ENCODE measurements at regions not wholly inside any gene's neighbourhood (a gene's known extent, or its start where the extent isn't known, plus 50 kb on each side); places are given as distances from the start of the nearest gene placed in this dataset.
"Not testable (repeated sequence)": the region's sequence is repeated elsewhere in the genome, so short reads cannot be mapped to it uniquely, and the experiment has no call there.

- peak overlapping the region; percentile 75 to 88 for H3K27ac ChIP-seq
- FAIRE-seq = not testable (repeated sequence)
- 20% methylated on average over 3 of the region's 4 CpGs for WGBS (ENCODE audit: missing lambda C conversion rate)
Observed at GRCh38 chr9:73087876-73088275, 63.8 kb upstream of the ANXA1 start.

GRCh38 chr9:73083519-73083918 lies 68.1 kb upstream of the ANXA1 start:
- DNase-seq (ENCODE audit: low read depth in 1 of 2, low spot score in 1 of 2) (peak in 1 of 2 experiments; percentile 33), FAIRE-seq (peak; percentile 84), ATAC-seq (no peak)
- H3K27ac ChIP-seq = peak overlapping the region; percentile 82 to 94
- no peak overlapping the region for H3K4me3 ChIP-seq
- TF ChIP-seq PBX3 (IDR thresholded peaks at IDR 0.05) (no peak), ELK1 (IDR thresholded peaks at IDR 0.05; ENCODE audit: low read depth, low read length) (no peak), FOSL2 (IDR thresholded peaks at IDR 0.05) (no peak), FOSL2 (CRISPR knock-in tag; IDR thresholded peaks at IDR 0.05) (no peak), CEBPB (IDR thresholded peaks at IDR 0.05) (no peak), MYC (IDR thresholded peaks at IDR 0.05; ENCODE audit: borderline replicate concordance, low read length) (no peak), BHLHE40 (IDR thresholded peaks at IDR 0.05; ENCODE audit: low read depth, low read length) (no peak), HDAC2 (IDR thresholded peaks at IDR 0.05) (no peak), CBX2 (IDR thresholded peaks at IDR 0.05; ENCODE audit: borderline replicate concordance, low read depth) (no peak), EP300 (IDR thresholded peaks at IDR 0.05) (no peak), FOXS1 (CRISPR knock-in tag; IDR thresholded peaks at IDR 0.05) (no peak; the same call in 1 of the 2 replicates), USF2 (IDR thresholded peaks at IDR 0.05) (no peak)
- no peaks in the 10 kb centered on the region; the same call in 2 of the 3 replicates for H3K9me3 ChIP-seq
- CTCF ChIA-PET = interaction anchor here (1.0 to 6.4 kb wide), 3 partner anchors 11 to 226 kb away, joined by 3 to 54 read pairs (median 8); no protein-coding TSS in a partner anchor
- POLR2A ChIA-PET = no interaction called here
- H3K4me2 ChIP-seq = peak overlapping the region; percentile 84
- peaks cover 73% of the 10 kb centered on the region for H3K4me1 ChIP-seq

More at GRCh38 chr9:73087876-73088275, 63.8 kb upstream of the ANXA1 start:
- H3K9me3 ChIP-seq; CTCF ChIA-PET; POLR2A ChIA-PET; H3K4me3 ChIP-seq; ATAC-seq; DNase-seq (ENCODE audit: low read depth in 1 of 2, low spot score in 1 of 2); TF ChIP-seq FOSL2 (IDR thresholded peaks at IDR 0.05): not testable (repeated sequence)
- peak overlapping the region; percentile 87; the same call in 1 of the 3 replicates for H3K4me2 ChIP-seq
- peaks cover 75% of the 10 kb centered on the region for H3K4me1 ChIP-seq
- TF ChIP-seq RARB (CRISPR knock-in tag; IDR thresholded peaks at IDR 0.05) (peak; percentile 94), CEBPB (IDR thresholded peaks at IDR 0.05) (peak in 1 of 2 experiments; percentile 74; a peak in 2 of 4 replicates), TFCP2L1 (CRISPR knock-in tag; IDR thresholded peaks at IDR 0.05) (peak; percentile 77; the same call in 1 of the 2 replicates), EHF (CRISPR knock-in tag; IDR thresholded peaks at IDR 0.05) (peak; percentile 99), HOXA7 (CRISPR knock-in tag; IDR thresholded peaks at IDR 0.05) (peak; percentile 96), FOSL2 (CRISPR knock-in tag; IDR thresholded peaks at IDR 0.05) (peak; percentile 58), USF2 (IDR thresholded peaks at IDR 0.05) (0 out of 2 replicates have a peak, but pooled peaks have one; percentile 33), ATOH8 (CRISPR knock-in tag; IDR thresholded peaks at IDR 0.05; ENCODE audit: low read depth) (peak; percentile 97), ZNF302 (CRISPR knock-in tag; IDR thresholded peaks at IDR 0.05) (peak; percentile 99), HOXB5 (CRISPR knock-in tag; IDR thresholded peaks at IDR 0.05) (peak; percentile 97), HOXB13 (CRISPR knock-in tag; IDR thresholded peaks at IDR 0.05; ENCODE audit: low read depth) (peak; percentile 99), HEYL (CRISPR knock-in tag; IDR thresholded peaks at IDR 0.05) (peak; percentile 98), ZSCAN20 (CRISPR knock-in tag; IDR thresholded peaks at IDR 0.05) (peak; percentile 97), FOSB (CRISPR knock-in tag; IDR thresholded peaks at IDR 0.05) (peak; percentile 95), NPAS2 (CRISPR knock-in tag; IDR thresholded peaks at IDR 0.05; ENCODE audit: borderline replicate concordance) (peak; percentile 71), FOXS1 (CRISPR knock-in tag; IDR thresholded peaks at IDR 0.05) (peak; percentile 97; the same call in 1 of the 2 replicates), MAX (IDR thresholded peaks at IDR 0.05) (peak; percentile 71)

All from A549 (cell line).